Spleen (tissue), 11 donors: ENCODE measurements at regions not wholly inside any gene's neighbourhood (a gene's known extent, or its start where the extent isn't known, plus 50 kb on each side); places are given as distances from the start of the nearest gene placed in this dataset.

Source experiments
- DNase-seq: peaks from one replicate; pipeline ENCODE4 v3.0.0-alpha.2; 2020
- H3K27ac ChIP-seq, 8 donors: fragments of 200-600 bp; sonication (generic) in 7 of 8; 1 replicate in 4 of 8; 2 replicates in 4 of 8; pipeline versions ENCODE4 v1.5.0 to v1.8.0; 2016 to 2021; ENCODE audit warnings: inconsistent platforms in 4 of 8, mild to moderate bottlenecking in 4 of 8, moderate library complexity in 1 of 8
- H3K27me3 ChIP-seq, 7 donors: fragments of 200-600 bp; sonication (generic) in 6 of 7; replicated peaks in 1 of 7; 1 replicate in 4 of 7; 2 replicates in 3 of 7; pipeline versions ENCODE4 v1.5.0 to v1.8.0; 2016 to 2021; ENCODE audit warnings: inconsistent platforms in 3 of 7, mild to moderate bottlenecking in 1 of 7
- H3K36me3 ChIP-seq, 6 donors: fragments of 200-600 bp; sonication (generic) in 5 of 6; 1 replicate in 4 of 6; 2 replicates in 2 of 6; pipeline versions ENCODE4 v1.5.0 to v1.8.0; 2016 to 2021; ENCODE audit warnings: inconsistent platforms in 2 of 6
- H3K4me1 ChIP-seq, 6 donors: fragments of 200-600 bp; sonication (generic) in 5 of 6; 1 replicate in 3 of 6; 2 replicates in 3 of 6; pipeline versions ENCODE4 v1.5.0 to v1.8.0; 2016 to 2021; ENCODE audit warnings: inconsistent platforms in 3 of 6
- H3K4me3 ChIP-seq, 8 donors: fragments of 200-600 bp; sonication (generic) in 7 of 8; 1 replicate in 4 of 8; 2 replicates in 4 of 8; pipeline versions ENCODE4 v1.5.0 to v1.8.0; 2016 to 2021; ENCODE audit warnings: inconsistent platforms in 4 of 8, mild to moderate bottlenecking in 4 of 8, moderate library complexity in 2 of 8
- H3K9me3 ChIP-seq, 8 donors: fragments of 200-600 bp; sonication (generic) in 7 of 8; 1 replicate in 4 of 8; 2 replicates in 4 of 8; pipeline versions ENCODE4 v1.5.0 to v1.8.0; 2016 to 2021; ENCODE audit warnings: inconsistent platforms in 4 of 8
- CTCF ChIP-seq, 11 experiments: fragments of 200-600 bp in 7 of 11; fragments of 450-650 bp in 4 of 11; sonication (generic) in 4 of 11; IDR thresholded peaks in 8 of 11; conservative IDR thresholded peaks in 3 of 11; 1 replicate in 7 of 11; 2 replicates in 4 of 11; pipeline versions ENCODE4 v1.4.0 to v1.8.0; 2016 to 2021; ENCODE audit warnings: antibody characterized with exemption in 11 of 11, inconsistent platforms in 4 of 11, mild to moderate bottlenecking in 1 of 11
- POLR2A ChIP-seq, 3 donors: fragments of 450-650 bp; IDR thresholded peaks; one replicate each; pipeline ENCODE4 v1.5.1; 2017; ENCODE audit warnings: antibody characterized with exemption in 3 of 3, mild to moderate bottlenecking in 1 of 3
- POLR2AphosphoS5 ChIP-seq, 3 donors: sonication (generic); formaldehyde crosslinking; IDR thresholded peaks; one replicate each; pipeline ENCODE4 v1.5.1; 2017; ENCODE audit warnings: antibody characterized with exemption in 3 of 3
- WGBS, 5 donors: extraction: QIAGEN DNeasy Blood & Tissue Kit in 3 of 5; methylation state at CpG; one replicate each; pipeline versions ENCODE4 v1.1.5 to v1.1.7; 2013 to 2018; 5-methylcytosine and 5-hydroxymethylcytosine counted together
- intact Hi-C: fragments of 100-400 bp; cut with DNase I; formaldehyde crosslinking; loops from one replicate; pipeline ENCODE4 v1.15.0; 2023; ENCODE audit warnings: low total_unique reads
- donor health status: healthy with polysubstance abuse.
- donor health status: DM: no; HTN: no; CAD: no; lungs with moderate emphysema.
- donor health status: DM: no; HTN: no; CAD: no.
- donor health status: Bipolar disorder and iron deficiency.
- donor health status: healthy.
- donor health status: DM: no; HTN: no; CAD: no.
- donor health status: DM: yes; HTN: yes; CAD: no.

GRCh38 chr3:102883515-102883914 is 448.7 kb downstream of the ZPLD1 start:
- H3K4me3 ChIP-seq = no peak overlapping the region

GRCh38 chr3:102885289-102885688 is 450.5 kb downstream of the ZPLD1 start:
- Histone ChIP-seq H3K27me3 (no peaks in the 10 kb centered on the region), H3K9me3 (no peaks in the 10 kb centered on the region), H3K36me3 (no peaks in the 10 kb centered on the region), H3K4me3 (no peak overlapping the region), H3K27ac (no peak overlapping the region), H3K4me1 (no peaks in the 10 kb centered on the region)
- intact Hi-C loops = no loop called here
- WGBS, 5 donors = 74 to 100% (median 84%) methylated on average over 1 of the region's 1 CpG
- DNase-seq = no peak
- TF ChIP-seq CTCF (IDR thresholded peaks at IDR 0.05 in 8 of 11, conservative IDR thresholded peaks at IDR 0.05 in 3 of 11) = no peak
- no peak for TF ChIP-seq POLR2AphosphoS5 (IDR thresholded peaks at IDR 0.05)
- no peak for TF ChIP-seq POLR2A (IDR thresholded peaks at IDR 0.05)

More at GRCh38 chr3:102883515-102883914, 448.7 kb downstream of the ZPLD1 start:
- no peak for TF ChIP-seq CTCF (IDR thresholded peaks at IDR 0.05 in 8 of 11, conservative IDR thresholded peaks at IDR 0.05 in 3 of 11)
- no peak for TF ChIP-seq POLR2A (IDR thresholded peaks at IDR 0.05)
- no peak for TF ChIP-seq POLR2AphosphoS5 (IDR thresholded peaks at IDR 0.05)
- Histone ChIP-seq H3K9me3 (no peaks in the 10 kb centered on the region), H3K36me3 (no peaks in the 10 kb centered on the region), H3K4me1 (no peaks in the 10 kb centered on the region), H3K27me3 (no peaks in the 10 kb centered on the region), H3K27ac (no peak overlapping the region)
- WGBS, 5 donors = 66 to 80% (median 69%) methylated on average over 2 of the region's 2 CpGs
- intact Hi-C loops = no loop called here
- no peak for DNase-seq

- H3K27ac ChIP-seq = no peak overlapping the region
- H3K27me3 ChIP-seq = no peaks in the 10 kb centered on the region
- no peaks in the 10 kb centered on the region for H3K9me3 ChIP-seq
- TF ChIP-seq CTCF (IDR thresholded peaks at IDR 0.05 in 8 of 11, conservative IDR thresholded peaks at IDR 0.05 in 3 of 11) (no peak), POLR2AphosphoS5 (IDR thresholded peaks at IDR 0.05) (no peak), POLR2A (IDR thresholded peaks at IDR 0.05) (no peak)
- WGBS, 5 donors = 75 to 90% (median 78%) methylated on average over 3 of the region's 3 CpGs
- H3K4me1 ChIP-seq = no peaks in the 10 kb centered on the region
- H3K4me3 ChIP-seq = no peak overlapping the region
- DNase-seq = no peak
- H3K36me3 ChIP-seq = no peaks in the 10 kb centered on the region
- intact Hi-C loops = no loop called here
Observed at GRCh38 chr3:102887431-102887830, 452.6 kb downstream of the ZPLD1 start.

- WGBS, 5 donors = 68 to 92% (median 83%) methylated on average over 1 of the region's 1 CpG
- no peak for DNase-seq
- intact Hi-C loops = no loop called here
Observed at GRCh38 chr3:102896851-102897621, 462.2 kb downstream of the ZPLD1 start.

More at GRCh38 chr3:102896851-102897621, 462.2 kb downstream of the ZPLD1 start:
- TF ChIP-seq CTCF (IDR thresholded peaks at IDR 0.05 in 8 of 11, conservative IDR thresholded peaks at IDR 0.05 in 3 of 11) = no peak
- no peak for TF ChIP-seq POLR2A (IDR thresholded peaks at IDR 0.05)
- TF ChIP-seq POLR2AphosphoS5 (IDR thresholded peaks at IDR 0.05) = no peak
- Histone ChIP-seq H3K9me3 (no peaks in the 10 kb centered on the region), H3K36me3 (no peaks in the 10 kb centered on the region), H3K27ac (no peak overlapping the region), H3K27me3 (no peaks in the 10 kb centered on the region), H3K4me1 (no peaks in the 10 kb centered on the region), H3K4me3 (no peak overlapping the region)
